ENCODE measurements at regions not wholly inside any gene's neighbourhood (a gene's known extent, or its start where the extent isn't known, plus 50 kb on each side); places are given as distances from the start of the nearest gene placed in this dataset.

- H3K27ac Mint-ChIP-seq: no peak overlapping the region
- H3K4me3 ChIP-seq (replicated peaks in 1 of 3; ENCODE audit: low read depth in 2 of 3, low read length in 3 of 3): no peak overlapping the region
- no peaks in the 10 kb centered on the region for H3K36me3 ChIP-seq (replicated peaks in 1 of 2; ENCODE audit: control insufficient read depth in 1 of 2, insufficient read depth in 2 of 2, low read length in 2 of 2)
- no peak overlapping the region for H3K27ac ChIP-seq (ENCODE audit: low read depth in 1 of 2, low read length in 2 of 2)
- no peaks in the 10 kb centered on the region for H4K20me1 ChIP-seq (ENCODE audit: insufficient read depth, low read length)
- 100% methylated on average over 1 of the region's 2 CpGs for WGBS (ENCODE audit: insufficient coverage)
- H3K9me3 ChIP-seq (replicated peaks in 1 of 2; ENCODE audit: control insufficient read depth in 1 of 2, insufficient read depth in 1 of 2, low read length in 2 of 2): peaks cover 8 to 11% of the 10 kb centered on the region in 2 donors
- TF ChIP-seq CTCF (IDR thresholded peaks at IDR 0.05): no peak
- peaks cover 6 to 20% (median 10%) of the 10 kb centered on the region in 7 donors for H3K9me3 Mint-ChIP-seq
- no peaks in the 10 kb centered on the region for H3K27me3 ChIP-seq (ENCODE audit: control insufficient read depth in 2 of 2, insufficient read depth in 2 of 2, low read length in 2 of 2)
- no peaks in the 10 kb centered on the region for H3K4me1 Mint-ChIP-seq
- intact Hi-C loops (cut with micrococcal nuclease): no loop called here
- no peaks in the 10 kb centered on the region for H3K4me1 ChIP-seq (ENCODE audit: control insufficient read depth in 1 of 2, insufficient read depth in 2 of 2, low read length in 2 of 2)
- no peaks in the 10 kb centered on the region for H3K27me3 Mint-ChIP-seq (ENCODE audit: low read depth in 3 of 3)
- H3K36me3 Mint-ChIP-seq: no peaks in the 10 kb centered on the region
- H3K4me3 Mint-ChIP-seq: no peak overlapping the region
- no peak overlapping the region for H3K9ac ChIP-seq (ENCODE audit: insufficient read depth, low read length, poor library complexity, severe bottlenecking)
- DNase-seq: no peak
- H3K4me2 ChIP-seq (replicated peaks; ENCODE audit: extremely low read depth, low read length, poor library complexity, severe bottlenecking): no peak overlapping the region
- H3K79me2 ChIP-seq (ENCODE audit: insufficient read depth, low read length): no peaks in the 10 kb centered on the region
- no peak overlapping the region for H2AFZ ChIP-seq (ENCODE audit: insufficient read depth, low read depth, low read length, poor library complexity, severe bottlenecking)
Observed at GRCh38 chr7:125316466-125316865, 386.8 kb upstream of the POT1 start.

- H3K27me3 ChIP-seq (ENCODE audit: control insufficient read depth in 2 of 2, insufficient read depth in 2 of 2, low read length in 2 of 2): no peaks in the 10 kb centered on the region
- H3K4me1 Mint-ChIP-seq: no peaks in the 10 kb centered on the region
- intact Hi-C loops (cut with micrococcal nuclease): no loop called here
- no peak overlapping the region for H3K4me3 Mint-ChIP-seq
- H2AFZ ChIP-seq (ENCODE audit: insufficient read depth, low read depth, low read length, poor library complexity, severe bottlenecking): no peak overlapping the region
- H3K36me3 Mint-ChIP-seq: no peaks in the 10 kb centered on the region
- peaks cover 0 to 2% (median 0%) of the 10 kb centered on the region in 3 donors for H3K27me3 Mint-ChIP-seq (ENCODE audit: low read depth in 3 of 3)
- no peaks in the 10 kb centered on the region for H3K4me1 ChIP-seq (ENCODE audit: control insufficient read depth in 1 of 2, insufficient read depth in 2 of 2, low read length in 2 of 2)
- H3K27ac Mint-ChIP-seq: no peak overlapping the region
- H4K20me1 ChIP-seq (ENCODE audit: insufficient read depth, low read length): no peaks in the 10 kb centered on the region
- H3K9me3 Mint-ChIP-seq: peaks cover 2 to 14% (median 7%) of the 10 kb centered on the region in 7 donors
- H3K9ac ChIP-seq (ENCODE audit: insufficient read depth, low read length, poor library complexity, severe bottlenecking): no peak overlapping the region
- TF ChIP-seq CTCF (IDR thresholded peaks at IDR 0.05): no peak
- no peaks in the 10 kb centered on the region for H3K36me3 ChIP-seq (replicated peaks in 1 of 2; ENCODE audit: control insufficient read depth in 1 of 2, insufficient read depth in 2 of 2, low read length in 2 of 2)
- 96% methylated on average over 14 of the region's 18 CpGs for whole genome bisulfite sequencing (ENCODE audit: insufficient coverage)
- DNase-seq: no peak
- H3K4me3 ChIP-seq (replicated peaks in 1 of 3; ENCODE audit: low read depth in 2 of 3, low read length in 3 of 3): no peak overlapping the region
- H3K4me2 ChIP-seq (replicated peaks; ENCODE audit: extremely low read depth, low read length, poor library complexity, severe bottlenecking): no peak overlapping the region
- no peaks in the 10 kb centered on the region for H3K79me2 ChIP-seq (ENCODE audit: insufficient read depth, low read length)
- H3K27ac ChIP-seq (ENCODE audit: low read depth in 1 of 2, low read length in 2 of 2): no peak overlapping the region
- H3K9me3 ChIP-seq (replicated peaks in 1 of 2; ENCODE audit: control insufficient read depth in 1 of 2, insufficient read depth in 1 of 2, low read length in 2 of 2): peaks cover 7 to 16% of the 10 kb centered on the region in 2 donors
Observed at GRCh38 chr7:125299003-125299765, 369.6 kb upstream of the POT1 start.

All from CD14-positive monocyte (primary cell).